GM23248 (cell line): ENCODE measurements at regions not wholly inside any gene's neighbourhood (a gene's known extent, or its start where the extent isn't known, plus 50 kb on each side); places are given as distances from the start of the nearest gene placed in this dataset.

Experiments
- EZH2 ChIP-seq: fragments of 200-600 bp; sonication (generic); IDR thresholded peaks from 2 replicates; pipeline ENCODE4 v1.6.1; 2018; ENCODE audit warnings: antibody characterized with exemption, mild to moderate bottlenecking; ENCODE audit not compliant: insufficient read depth, poor library complexity, severe bottlenecking
- EZH2phosphoT487 ChIP-seq: fragments of 200-600 bp; sonication (generic); IDR thresholded peaks from 2 replicates; pipeline ENCODE4 v1.6.1; 2018; ENCODE audit warnings: antibody characterized with exemption, moderate library complexity, mild to moderate bottlenecking, low read depth; ENCODE audit not compliant: insufficient read depth

- no peak for TF ChIP-seq EZH2
- TF ChIP-seq EZH2phosphoT487 = no peak
Observed at GRCh38 chr5:87115839-87116364, 151.8 kb upstream of the RASA1 start.
